GM12892 (cell line): ENCODE measurements at regions not wholly inside any gene's neighbourhood (a gene's known extent, or its start where the extent isn't known, plus 50 kb on each side); places are given as distances from the start of the nearest gene placed in this dataset.

Experiments used
- POLR2A ChIP-seq: IDR thresholded peaks from 2 replicates; pipeline ENCODE4 v1.6.1; 2011; ENCODE audit warnings: low read depth, low read length, control low read depth
- POLR2AphosphoS5 ChIP-seq: IDR thresholded peaks from 2 replicates; pipeline ENCODE4 v1.6.1; 2011; ENCODE audit warnings: low read depth, low read length, control low read depth
- TAF1 ChIP-seq: IDR thresholded peaks from 2 replicates; pipeline ENCODE4 v1.6.1; 2011; ENCODE audit warnings: low read depth, mild to moderate bottlenecking, control low read depth, low read length, borderline replicate concordance

DNA sequence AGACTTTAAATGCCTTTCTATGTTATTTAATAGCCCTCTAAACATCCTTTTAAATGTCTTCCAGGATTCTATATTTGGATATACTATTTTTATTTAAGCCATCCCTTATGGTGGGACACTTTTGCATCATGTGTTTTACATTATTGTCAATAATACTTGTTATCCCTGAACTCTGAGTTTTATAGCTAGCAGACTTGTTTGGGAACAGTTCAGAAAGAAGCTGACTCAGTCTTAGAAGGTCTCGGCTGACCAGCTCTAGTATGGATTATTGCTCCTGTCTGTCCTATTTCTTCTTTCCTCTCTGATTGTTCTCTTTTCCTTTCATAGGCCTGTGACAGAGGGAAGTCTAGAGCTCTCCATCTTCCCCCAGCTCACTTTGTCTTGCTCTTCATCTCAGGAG is 77.3 kb upstream of the CXCR4 start:
- TF ChIP-seq POLR2AphosphoS5, result no peak
- TF ChIP-seq POLR2A, result no peak
- no peak for TF ChIP-seq TAF1
